SK-N-SH (cell line): ENCODE measurements at regions not wholly inside any gene's neighbourhood (a gene's known extent, or its start where the extent isn't known, plus 50 kb on each side); places are given as distances from the start of the nearest gene placed in this dataset.

Experiments
- CTCF ChIA-PET: fragments of 300-600, 350-600 bp; formaldehyde crosslinking; extraction: SDS; loops from one replicate; lab custom pipeline; 2021; lab: Yijun Ruan, JAX
- POLR2A ChIA-PET: fragments of 350-600 bp; sonication (Branson Sonifier 250); formaldehyde crosslinking; extraction: SDS; loops from one replicate; lab custom pipeline; 2020; ENCODE audit warnings: antibody characterized with exemption, inconsistent platforms; lab: Yijun Ruan, JAX
- DNase-seq: peaks from one replicate; pipeline ENCODE4 v3.0.0; 2012
- H2AFZ ChIP-seq: fragments of 200-600 bp; sonication (generic); 2 replicates; pipeline ENCODE4 v1.8.1; 2016; ENCODE audit warnings: antibody characterized with exemption, mild to moderate bottlenecking, low read depth
- H3F3A ChIP-seq: fragments of 200-600 bp; sonication (generic); replicated peaks from 2 replicates; pipeline ENCODE3; 2016; ENCODE audit warnings: antibody characterized with exemption, mild to moderate bottlenecking; ENCODE audit not compliant: insufficient read depth
- H3K27ac ChIP-seq, 2 experiments: fragments of 200-500 bp in 1 of 2; fragments of 200-600 bp in 1 of 2; sonication (Bioruptor generic) in 1 of 2; sonication (generic), shearing (Covaris generic) in 1 of 2; 2 replicates each; pipeline versions ENCODE4 v1.5.1 to v1.6.1; 2014 to 2016; ENCODE audit warnings: low read depth in 2 of 2, inconsistent platforms in 1 of 2, low read length in 1 of 2, mild to moderate bottlenecking in 1 of 2, mixed read lengths in 1 of 2
- H3K27me3 ChIP-seq: fragments of 200-600 bp; sonication (generic), shearing (Covaris generic); 2 replicates; pipeline ENCODE4 v1.6.1; 2016; ENCODE audit warnings: mixed run types; ENCODE audit not compliant: insufficient read depth
- H3K36me3 ChIP-seq, 2 experiments: fragments of 200-500 bp in 1 of 2; fragments of 200-600 bp in 1 of 2; sonication (Bioruptor generic) in 1 of 2; sonication (generic) in 1 of 2; replicated peaks in 1 of 2; 2 replicates each; pipeline versions ENCODE3 to v1.5.1; 2014 to 2016; ENCODE audit warnings: low read length in 1 of 2, mild to moderate bottlenecking in 1 of 2; ENCODE audit not compliant: insufficient read depth in 2 of 2, control insufficient read depth in 1 of 2
- H3K4me1 ChIP-seq, 2 experiments: fragments of 200-500 bp in 1 of 2; fragments of 200-600 bp in 1 of 2; sonication (Bioruptor generic) in 1 of 2; sonication (generic), shearing (Covaris generic) in 1 of 2; 2 replicates each; pipeline versions ENCODE4 v1.5.1 to v1.6.1; 2014 to 2016; ENCODE audit warnings: low read depth in 1 of 2, low read length in 1 of 2, mixed run types in 1 of 2; ENCODE audit not compliant: insufficient read depth in 2 of 2, control insufficient read depth in 1 of 2
- H3K4me2 ChIP-seq: fragments of 200-600 bp; sonication (generic), shearing (Covaris generic); 2 replicates; pipeline ENCODE4 v1.6.1; 2017; ENCODE audit warnings: mixed run types
- H3K4me3 ChIP-seq, 2 experiments: fragments of 200-500 bp in 1 of 2; fragments of 200-600 bp in 1 of 2; sonication (Bioruptor generic) in 1 of 2; sonication (generic), shearing (Covaris generic) in 1 of 2; 2 replicates each; pipeline versions ENCODE4 v1.5.1 to v1.8.1; 2014 to 2016; ENCODE audit warnings: low read depth in 2 of 2, inconsistent platforms in 1 of 2, low read length in 1 of 2, mild to moderate bottlenecking in 1 of 2, mixed read lengths in 1 of 2, moderate library complexity in 1 of 2
- H3K79me2 ChIP-seq: fragments of 200-600 bp; sonication (generic); 2 replicates; pipeline ENCODE4 v1.8.1; 2017; ENCODE audit warnings: mild to moderate bottlenecking; ENCODE audit not compliant: insufficient read depth
- H3K9ac ChIP-seq: fragments of 200-600 bp; sonication (generic); 2 replicates; pipeline ENCODE4 v1.6.1; 2017; ENCODE audit warnings: mixed run types
- H3K9me2 ChIP-seq: fragments of 200-600 bp; sonication (generic); 2 replicates; pipeline ENCODE4 v1.6.1; 2017; ENCODE audit warnings: mixed run types
- H3K9me3 ChIP-seq: fragments of 200-600 bp; sonication (generic); 2 replicates; pipeline ENCODE4 v1.6.1; 2017; ENCODE audit warnings: mixed run types, mild to moderate bottlenecking, moderate library complexity
- H4K20me1 ChIP-seq: fragments of 200-600 bp; sonication (generic); 2 replicates; pipeline ENCODE4 v1.6.1; 2017; ENCODE audit warnings: mild to moderate bottlenecking, mixed run types; ENCODE audit not compliant: insufficient read depth
- EZH2phosphoT487 ChIP-seq: fragments of 200-600 bp; sonication (generic); IDR thresholded peaks from 2 replicates; pipeline ENCODE4 v1.6.1; 2017; ENCODE audit warnings: low read depth, mixed run types, mild to moderate bottlenecking, antibody characterized with exemption, moderate library complexity, borderline replicate concordance
- FOSL2 ChIP-seq: IDR thresholded peaks from 2 replicates; pipeline ENCODE4 v1.4.0; 2012; ENCODE audit warnings: low read depth, mild to moderate bottlenecking, moderate library complexity, borderline replicate concordance
- GABPA ChIP-seq: IDR thresholded peaks from 2 replicates; pipeline ENCODE4 v1.4.0; 2012; ENCODE audit warnings: low read depth, mild to moderate bottlenecking
- GATA2 ChIP-seq: sonication (generic); formaldehyde crosslinking; IDR thresholded peaks from 2 replicates; pipeline ENCODE4 v1.5.0; 2020; ENCODE audit warnings: mild to moderate bottlenecking, missing genetic modification reagents
- JUND ChIP-seq: IDR thresholded peaks from 2 replicates; pipeline ENCODE4 v1.4.0; 2012
- MEF2A ChIP-seq: IDR thresholded peaks from 2 replicates; pipeline ENCODE4 v1.4.0; 2012; ENCODE audit warnings: low read depth, borderline replicate concordance
- MXI1 ChIP-seq: IDR thresholded peaks from 2 replicates; pipeline ENCODE4 v1.6.1; 2012; ENCODE audit warnings: mild to moderate bottlenecking, low read depth, low read length, improper control_type of control experiment
- NFIC ChIP-seq: IDR thresholded peaks from 2 replicates; pipeline ENCODE4 v1.4.0; 2012; ENCODE audit warnings: borderline replicate concordance
- POLR2AphosphoS5 ChIP-seq: IDR thresholded peaks from 2 replicates; pipeline ENCODE4 v1.6.1; 2012; ENCODE audit warnings: low read depth, low read length
- RAD21 ChIP-seq: IDR thresholded peaks from 2 replicates; pipeline ENCODE4 v1.6.1; 2012; ENCODE audit warnings: mild to moderate bottlenecking, low read length
- RXRA ChIP-seq: IDR thresholded peaks from 2 replicates; pipeline ENCODE4 v1.4.0; 2012; ENCODE audit warnings: low read depth, mild to moderate bottlenecking, borderline replicate concordance
- SMC3 ChIP-seq: IDR thresholded peaks from 2 replicates; pipeline ENCODE4 v1.6.1; 2012; ENCODE audit warnings: low read depth, low read length, improper control_type of control experiment
- TAF1 ChIP-seq: IDR thresholded peaks from 2 replicates; pipeline ENCODE4 v1.6.1; 2012; ENCODE audit warnings: low read depth, mild to moderate bottlenecking, low read length, moderate library complexity, borderline replicate concordance
- TCF12 ChIP-seq: IDR thresholded peaks from 2 replicates; pipeline ENCODE4 v1.4.0; 2012
- TEAD4 ChIP-seq: IDR thresholded peaks from 2 replicates; pipeline ENCODE4 v1.4.0; 2012; ENCODE audit warnings: mild to moderate bottlenecking, borderline replicate concordance; ENCODE audit not compliant: insufficient read depth
- YY1 ChIP-seq: IDR thresholded peaks from 2 replicates; pipeline ENCODE4 v1.4.0; 2012; ENCODE audit warnings: low read depth, mild to moderate bottlenecking
- WGBS: methylation state at CpG from one replicate; pipeline ENCODE4 v1.1.6; 2017; ENCODE audit warnings: low lambda C conversion rate; 5-methylcytosine and 5-hydroxymethylcytosine counted together
- TF ChIP-seq, protein P1 (sequence below): IDR thresholded peaks from 2 replicates; pipeline ENCODE4; 2012
- TF ChIP-seq, protein P2 (sequence below): fragments of 150-350 bp; IDR thresholded peaks from 2 replicates; pipeline ENCODE4 v1.6.1; 2016; ENCODE audit warnings: mild to moderate bottlenecking, low read depth, low read length
- TF ChIP-seq, protein P3 (sequence below): IDR thresholded peaks from 2 replicates; pipeline ENCODE4 v1.6.1; 2012; ENCODE audit warnings: mild to moderate bottlenecking, low read depth, low read length, moderate library complexity
- TF ChIP-seq, protein P4 (sequence below): IDR thresholded peaks from 2 replicates; pipeline ENCODE4 v1.4.0; 2012; ENCODE audit warnings: low read depth

DNA sequence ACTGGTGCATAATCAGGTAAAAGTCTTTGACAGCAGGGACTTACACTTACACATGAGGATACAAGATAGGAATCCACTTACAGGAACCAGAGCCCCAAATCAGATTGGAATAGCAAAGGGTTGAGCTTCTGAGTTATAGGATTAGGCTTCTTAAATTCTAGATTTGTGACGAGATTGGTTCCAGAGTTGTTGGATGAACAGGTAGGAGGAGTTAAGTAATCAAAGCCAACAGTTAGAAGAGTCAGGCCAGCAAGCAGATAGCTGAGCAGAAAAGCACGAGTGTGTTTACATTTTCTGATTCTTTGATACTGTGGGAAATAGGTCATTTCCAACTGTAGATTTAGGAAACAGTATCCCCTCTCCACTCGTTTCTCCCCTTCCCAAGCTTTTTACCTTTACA, 167.0 kb downstream of the MDFIC start:
- H3K27ac ChIP-seq = no peak overlapping the region
- TF ChIP-seq SMC3 (no peak), JUND (no peak), GATA2 (CRISPR knock-in tag) (no peak), NFIC (no peak), MEF2A (no peak), MXI1 (no peak), POLR2AphosphoS5 (no peak), TAF1 (no peak)
- TF ChIP-seq, protein P1, sequence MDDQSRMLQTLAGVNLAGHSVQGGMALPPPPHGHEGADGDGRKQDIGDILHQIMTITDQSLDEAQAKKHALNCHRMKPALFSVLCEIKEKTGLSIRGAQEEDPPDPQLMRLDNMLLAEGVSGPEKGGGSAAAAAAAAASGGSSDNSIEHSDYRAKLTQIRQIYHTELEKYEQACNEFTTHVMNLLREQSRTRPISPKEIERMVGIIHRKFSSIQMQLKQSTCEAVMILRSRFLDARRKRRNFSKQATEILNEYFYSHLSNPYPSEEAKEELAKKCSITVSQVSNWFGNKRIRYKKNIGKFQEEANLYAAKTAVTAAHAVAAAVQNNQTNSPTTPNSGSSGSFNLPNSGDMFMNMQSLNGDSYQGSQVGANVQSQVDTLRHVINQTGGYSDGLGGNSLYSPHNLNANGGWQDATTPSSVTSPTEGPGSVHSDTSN = no peak
- TF ChIP-seq, protein P2, sequence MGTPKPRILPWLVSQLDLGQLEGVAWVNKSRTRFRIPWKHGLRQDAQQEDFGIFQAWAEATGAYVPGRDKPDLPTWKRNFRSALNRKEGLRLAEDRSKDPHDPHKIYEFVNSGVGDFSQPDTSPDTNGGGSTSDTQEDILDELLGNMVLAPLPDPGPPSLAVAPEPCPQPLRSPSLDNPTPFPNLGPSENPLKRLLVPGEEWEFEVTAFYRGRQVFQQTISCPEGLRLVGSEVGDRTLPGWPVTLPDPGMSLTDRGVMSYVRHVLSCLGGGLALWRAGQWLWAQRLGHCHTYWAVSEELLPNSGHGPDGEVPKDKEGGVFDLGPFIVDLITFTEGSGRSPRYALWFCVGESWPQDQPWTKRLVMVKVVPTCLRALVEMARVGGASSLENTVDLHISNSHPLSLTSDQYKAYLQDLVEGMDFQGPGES = no peak
- TF ChIP-seq, all 33 proteins: peak for 0
- Histone ChIP-seq H2AFZ (no peak overlapping the region), H4K20me1 (no peaks in the 10 kb centered on the region), H3K9ac (no peak overlapping the region), H3F3A (no peaks in the 10 kb centered on the region), H3K4me3 (no peak overlapping the region), H3K36me3 (no peaks in the 10 kb centered on the region), H3K27me3 (no peaks in the 10 kb centered on the region), H3K9me2 (no peaks in the 10 kb centered on the region), H3K9me3 (no peaks in the 10 kb centered on the region), H3K79me2 (no peaks in the 10 kb centered on the region), H3K4me1 (peaks cover 0 to 4% of the 10 kb centered on the region in 2 experiments; a peak in 1 of 4 replicates), H3K4me2 (no peak overlapping the region)
- CTCF ChIA-PET = interaction anchor here (1.0 kb wide), 1 partner anchor 24 kb away, joined by 4 read pairs; no protein-coding TSS in a partner anchor
- 4% methylated on average over 3 of the region's 3 CpGs for WGBS
- no peak for DNase-seq
- POLR2A ChIA-PET = no interaction called here

DNA sequence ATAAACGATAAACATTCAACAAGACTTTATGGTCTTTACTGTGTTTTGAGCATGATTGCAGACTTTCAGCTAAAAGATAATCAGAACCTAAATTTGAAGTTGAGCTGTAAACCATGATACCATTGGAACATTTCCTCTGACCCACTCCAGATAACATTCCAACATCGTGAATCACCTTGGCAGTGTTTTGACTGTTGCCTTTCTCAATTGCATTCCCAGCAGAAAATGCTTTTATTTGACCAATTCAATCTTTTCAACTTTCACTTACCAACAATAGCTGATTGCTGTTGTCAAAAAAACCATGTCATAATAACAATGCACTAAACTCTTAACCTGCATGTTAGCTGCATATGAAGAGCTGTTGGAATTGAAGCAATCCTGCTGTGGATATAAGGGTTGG, 165.5 kb downstream of the MDFIC start:
- Histone ChIP-seq H4K20me1 (no peaks in the 10 kb centered on the region), H3K9me2 (no peaks in the 10 kb centered on the region), H3K4me3 (no peak overlapping the region), H3K36me3 (no peaks in the 10 kb centered on the region), H3K27me3 (0 out of 2 replicates have a peak, but pooled peaks cover 6% of the 10 kb centered on the region), H3K9ac (no peak overlapping the region), H3F3A (no peaks in the 10 kb centered on the region), H2AFZ (no peak overlapping the region), H3K9me3 (no peaks in the 10 kb centered on the region), H3K4me2 (peak overlapping the region; percentile 15; the same call in 1 of the 2 replicates), H3K27ac (no peak overlapping the region), H3K4me1 (peaks cover 0 to 4% of the 10 kb centered on the region in 2 experiments; a peak in 1 of 4 replicates), H3K79me2 (no peaks in the 10 kb centered on the region)
- WGBS = 2% methylated on average over 2 of the region's 2 CpGs
- ChIA-PET POLR2A (no interaction called here), CTCF (no interaction called here)
- no peak for DNase-seq
- no peak for TF ChIP-seq RXRA
- TF ChIP-seq YY1 = no peak
- no peak for TF ChIP-seq POLR2AphosphoS5
- TF ChIP-seq GATA2 (CRISPR knock-in tag) = no peak
- TF ChIP-seq, protein P3, sequence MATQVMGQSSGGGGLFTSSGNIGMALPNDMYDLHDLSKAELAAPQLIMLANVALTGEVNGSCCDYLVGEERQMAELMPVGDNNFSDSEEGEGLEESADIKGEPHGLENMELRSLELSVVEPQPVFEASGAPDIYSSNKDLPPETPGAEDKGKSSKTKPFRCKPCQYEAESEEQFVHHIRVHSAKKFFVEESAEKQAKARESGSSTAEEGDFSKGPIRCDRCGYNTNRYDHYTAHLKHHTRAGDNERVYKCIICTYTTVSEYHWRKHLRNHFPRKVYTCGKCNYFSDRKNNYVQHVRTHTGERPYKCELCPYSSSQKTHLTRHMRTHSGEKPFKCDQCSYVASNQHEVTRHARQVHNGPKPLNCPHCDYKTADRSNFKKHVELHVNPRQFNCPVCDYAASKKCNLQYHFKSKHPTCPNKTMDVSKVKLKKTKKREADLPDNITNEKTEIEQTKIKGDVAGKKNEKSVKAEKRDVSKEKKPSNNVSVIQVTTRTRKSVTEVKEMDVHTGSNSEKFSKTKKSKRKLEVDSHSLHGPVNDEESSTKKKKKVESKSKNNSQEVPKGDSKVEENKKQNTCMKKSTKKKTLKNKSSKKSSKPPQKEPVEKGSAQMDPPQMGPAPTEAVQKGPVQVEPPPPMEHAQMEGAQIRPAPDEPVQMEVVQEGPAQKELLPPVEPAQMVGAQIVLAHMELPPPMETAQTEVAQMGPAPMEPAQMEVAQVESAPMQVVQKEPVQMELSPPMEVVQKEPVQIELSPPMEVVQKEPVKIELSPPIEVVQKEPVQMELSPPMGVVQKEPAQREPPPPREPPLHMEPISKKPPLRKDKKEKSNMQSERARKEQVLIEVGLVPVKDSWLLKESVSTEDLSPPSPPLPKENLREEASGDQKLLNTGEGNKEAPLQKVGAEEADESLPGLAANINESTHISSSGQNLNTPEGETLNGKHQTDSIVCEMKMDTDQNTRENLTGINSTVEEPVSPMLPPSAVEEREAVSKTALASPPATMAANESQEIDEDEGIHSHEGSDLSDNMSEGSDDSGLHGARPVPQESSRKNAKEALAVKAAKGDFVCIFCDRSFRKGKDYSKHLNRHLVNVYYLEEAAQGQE = no peak
- TF ChIP-seq EZH2phosphoT487 = no peak
- TF ChIP-seq RAD21 = no peak
- TF ChIP-seq NFIC = peak; percentile 51; the same call in 1 of the 2 replicates
- TF ChIP-seq, protein P2 = no peak
- peak; percentile 49 for TF ChIP-seq TCF12
- no peak for TF ChIP-seq SMC3
- peak; percentile 44 for TF ChIP-seq FOSL2
- TF ChIP-seq, protein P4, sequence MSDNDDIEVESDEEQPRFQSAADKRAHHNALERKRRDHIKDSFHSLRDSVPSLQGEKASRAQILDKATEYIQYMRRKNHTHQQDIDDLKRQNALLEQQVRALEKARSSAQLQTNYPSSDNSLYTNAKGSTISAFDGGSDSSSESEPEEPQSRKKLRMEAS = no peak
- 0 out of 2 replicates have a peak, but pooled peaks have one; percentile 30 for TF ChIP-seq TEAD4
- TF ChIP-seq, protein P1 = peak; percentile 31; the same call in 1 of the 2 replicates
- no peak for TF ChIP-seq GABPA
